CD1c-positive myeloid dendritic cell (primary cell): ENCODE measurements at regions not wholly inside any gene's neighbourhood (a gene's known extent, or its start where the extent isn't known, plus 50 kb on each side); places are given as distances from the start of the nearest gene placed in this dataset.
A peak's percentile ranks its signal among the peaks of the same experiment; 100 is the strongest.

Source experiments
- DNase-seq: peaks from one replicate; pipeline ENCODE4 v3.0.0-alpha.2; 2016; ENCODE audit errors: extremely low spot score

GRCh38 chr10:10551596-10552301, 465.9 kb upstream of the CELF2 start:
- no peak for DNase-seq

- DNase-seq, result no peak
Measured at GRCh38 chr10:10552948-10553347, 464.7 kb upstream of the CELF2 start.

GRCh38 chr10:10564081-10564794, 453.4 kb upstream of the CELF2 start:
- DNase-seq, result no peak

GRCh38 chr10:10576937-10577336, 440.7 kb upstream of the CELF2 start:
- DNase-seq, result no peak

GRCh38 chr10:10579709-10580108, 438.0 kb upstream of the CELF2 start:
- no peak for DNase-seq

GRCh38 chr10:10584161-10584560, 433.5 kb upstream of the CELF2 start:
- no peak for DNase-seq

- no peak for DNase-seq
Measured at GRCh38 chr10:10587744-10588393, 429.8 kb upstream of the CELF2 start.

GRCh38 chr10:10589540-10590303, 427.9 kb upstream of the CELF2 start:
- no peak for DNase-seq

GRCh38 chr10:10591715-10592341, 425.8 kb upstream of the CELF2 start:
- DNase-seq, result no peak

- DNase-seq, result no peak
Measured at GRCh38 chr10:10596256-10596655, 421.4 kb upstream of the CELF2 start.

- DNase-seq, result no peak
Measured at GRCh38 chr10:10598297-10598696, 419.4 kb upstream of the CELF2 start.

GRCh38 chr10:10600004-10600403, 417.7 kb upstream of the CELF2 start:
- peak; percentile 36 for DNase-seq

- no peak for DNase-seq
Measured at GRCh38 chr10:10605551-10606081, 412.1 kb upstream of the CELF2 start.

GRCh38 chr10:10609379-10609955, 408.2 kb upstream of the CELF2 start:
- no peak for DNase-seq

- no peak for DNase-seq
Measured at GRCh38 chr10:10610171-10610570, 407.5 kb upstream of the CELF2 start.

- no peak for DNase-seq
Measured at GRCh38 chr10:10612151-10612550, 405.5 kb upstream of the CELF2 start.

GRCh38 chr10:10613656-10614244, 403.9 kb upstream of the CELF2 start:
- no peak for DNase-seq

- DNase-seq, result no peak
Measured at GRCh38 chr10:10617686-10618085, 400.0 kb upstream of the CELF2 start.

GRCh38 chr10:10618139-10618538, 399.5 kb upstream of the CELF2 start:
- DNase-seq, result no peak

- no peak for DNase-seq
Measured at GRCh38 chr10:10623958-10624566, 393.6 kb upstream of the CELF2 start.
